Karpas-422 (cell line): ENCODE measurements at regions not wholly inside any gene's neighbourhood (a gene's known extent, or its start where the extent isn't known, plus 50 kb on each side); places are given as distances from the start of the nearest gene placed in this dataset.
"Not testable (repeated sequence)": the region's sequence is repeated elsewhere in the genome, so short reads cannot be mapped to it uniquely, and the experiment has no call there.

Experiments
- DNase-seq: peaks from one replicate; pipeline ENCODE4 v3.0.0-alpha.2; 2015
- H2AFZ ChIP-seq: fragments of 200-600 bp; sonication (generic); 2 replicates; pipeline ENCODE4 v1.6.1; 2014; ENCODE audit warnings: antibody characterized with exemption, low read length, mixed read lengths
- H3K27ac ChIP-seq: fragments of 200-600 bp; sonication (generic); 2 replicates; pipeline ENCODE4 v1.5.1; 2014; ENCODE audit warnings: mild to moderate bottlenecking, low read length, moderate library complexity
- H3K27me3 ChIP-seq: fragments of 200-600 bp; sonication (generic); 2 replicates; pipeline ENCODE4 v1.6.1; 2014; ENCODE audit warnings: low read length, mixed read lengths
- H3K36me3 ChIP-seq: fragments of 200-600 bp; sonication (generic); 2 replicates; pipeline ENCODE4 v1.6.1; 2014; ENCODE audit warnings: low read length, mixed read lengths; ENCODE audit not compliant: insufficient read depth
- H3K4me1 ChIP-seq: fragments of 200-600 bp; sonication (generic); 2 replicates; pipeline ENCODE4 v1.6.1; 2014; ENCODE audit warnings: mild to moderate bottlenecking, low read length, mixed read lengths
- H3K4me2 ChIP-seq: fragments of 200-600 bp; sonication (generic); 2 replicates; pipeline ENCODE4 v1.6.1; 2014; ENCODE audit warnings: low read length, low read depth, mild to moderate bottlenecking; ENCODE audit not compliant: poor library complexity, severe bottlenecking
- H3K4me3 ChIP-seq: fragments of 200-600 bp; sonication (generic); 2 replicates; pipeline ENCODE4 v1.5.1; 2014; ENCODE audit warnings: mild to moderate bottlenecking, antibody characterized with exemption, low read length, mixed read lengths
- H3K79me2 ChIP-seq: fragments of 200-600 bp; sonication (generic); 2 replicates; pipeline ENCODE4 v1.6.1; 2014; ENCODE audit warnings: mild to moderate bottlenecking, low read length, mixed read lengths
- H3K9ac ChIP-seq: fragments of 200-600 bp; sonication (generic); 2 replicates; pipeline ENCODE4 v1.6.0; 2014; ENCODE audit warnings: low read length
- H3K9me2 ChIP-seq: fragments of 200-600 bp; sonication (generic), shearing (Covaris generic); replicated peaks from 2 replicates; pipeline ENCODE4 v1.6.0; 2014; ENCODE audit warnings: mild to moderate bottlenecking, low read length, moderate library complexity; ENCODE audit not compliant: insufficient read depth
- H3K9me3 ChIP-seq: fragments of 300-700, 200-600 bp; sonication (generic); 2 replicates; pipeline ENCODE4 v1.6.1; 2014; ENCODE audit warnings: low read length, mixed read lengths
- H4K20me1 ChIP-seq: fragments of 200-600 bp; sonication (generic); 2 replicates; pipeline ENCODE4 v1.6.1; 2014; ENCODE audit warnings: mild to moderate bottlenecking, antibody characterized with exemption, low read length, low read depth; ENCODE audit not compliant: insufficient read depth

GRCh38 chr16:29309601-29310000 is 96.9 kb downstream of the NPIPB11 start:
- H3K4me3 ChIP-seq, H4K20me1 ChIP-seq, H3K36me3 ChIP-seq, DNase-seq, H3K27me3 ChIP-seq, H3K9ac ChIP-seq, H2AFZ ChIP-seq, H3K79me2 ChIP-seq, H3K9me2 ChIP-seq, H3K4me1 ChIP-seq, H3K9me3 ChIP-seq, H3K27ac ChIP-seq, H3K4me2 ChIP-seq: not testable (repeated sequence)

GRCh38 chr16:29308644-29309546 is 97.6 kb downstream of the NPIPB11 start:
- Histone ChIP-seq H3K9me2 (no peaks in the 10 kb centered on the region), H3K27ac (no peak overlapping the region), H3K79me2 (no peaks in the 10 kb centered on the region), H3K9me3 (no peaks in the 10 kb centered on the region), H3K36me3 (no peaks in the 10 kb centered on the region), H3K4me3 (no peak overlapping the region), H3K4me1 (no peaks in the 10 kb centered on the region), H3K9ac (no peak overlapping the region), H2AFZ (no peak overlapping the region), H3K4me2 (no peak overlapping the region), H3K27me3 (no peaks in the 10 kb centered on the region), H4K20me1 (0 out of 2 replicates have a peak, but pooled peaks cover 7% of the 10 kb centered on the region)
- DNase-seq, result no peak

GRCh38 chr16:29307598-29308507 is 98.7 kb downstream of the NPIPB11 start:
- Histone ChIP-seq H3K9ac (no peak overlapping the region), H2AFZ (no peak overlapping the region), H3K4me1 (no peaks in the 10 kb centered on the region), H3K9me3 (no peaks in the 10 kb centered on the region), H3K9me2 (no peaks in the 10 kb centered on the region), H3K36me3 (no peaks in the 10 kb centered on the region), H4K20me1 (0 out of 2 replicates have a peak, but pooled peaks cover 7% of the 10 kb centered on the region), H3K4me2 (no peak overlapping the region), H3K27me3 (no peaks in the 10 kb centered on the region), H3K4me3 (no peak overlapping the region), H3K79me2 (no peaks in the 10 kb centered on the region), H3K27ac (no peak overlapping the region)
- no peak for DNase-seq

GRCh38 chr16:29306943-29307597 is 99.4 kb downstream of the NPIPB11 start:
- Histone ChIP-seq H2AFZ (no peak overlapping the region), H3K4me2 (no peak overlapping the region)

GRCh38 chr16:29306201-29306600 is 100.3 kb downstream of the NPIPB11 start:
- Histone ChIP-seq H3K9me3 (no peaks in the 10 kb centered on the region), H2AFZ (no peak overlapping the region), H3K79me2 (no peaks in the 10 kb centered on the region), H3K4me1 (no peaks in the 10 kb centered on the region), H4K20me1 (0 out of 2 replicates have a peak, but pooled peaks cover 7% of the 10 kb centered on the region), H3K9me2 (no peaks in the 10 kb centered on the region), H3K4me3 (no peak overlapping the region), H3K27ac (no peak overlapping the region), H3K9ac (no peak overlapping the region), H3K36me3 (no peaks in the 10 kb centered on the region; the same call in 1 of the 2 replicates), H3K27me3 (no peaks in the 10 kb centered on the region), H3K4me2 (no peak overlapping the region)
- no peak for DNase-seq

More at GRCh38 chr16:29306943-29307597, 99.4 kb downstream of the NPIPB11 start:
- H3K9ac ChIP-seq, result no peak overlapping the region
- H3K4me3 ChIP-seq, result no peak overlapping the region
- DNase-seq, result peak; percentile 51
- 0 out of 2 replicates have a peak, but pooled peaks cover 7% of the 10 kb centered on the region for H4K20me1 ChIP-seq
- no peak overlapping the region for H3K27ac ChIP-seq
- H3K79me2 ChIP-seq, result no peaks in the 10 kb centered on the region
- no peaks in the 10 kb centered on the region for H3K9me2 ChIP-seq
- no peaks in the 10 kb centered on the region for H3K27me3 ChIP-seq
- no peaks in the 10 kb centered on the region; the same call in 1 of the 2 replicates for H3K36me3 ChIP-seq
- no peaks in the 10 kb centered on the region for H3K9me3 ChIP-seq
- H3K4me1 ChIP-seq, result no peaks in the 10 kb centered on the region

- not testable (repeated sequence) for H3K9me3 ChIP-seq, H3K9me2 ChIP-seq, H3K79me2 ChIP-seq, H3K4me1 ChIP-seq, H4K20me1 ChIP-seq, H3K27me3 ChIP-seq, H3K27ac ChIP-seq, H3K9ac ChIP-seq, H3K36me3 ChIP-seq, H3K4me3 ChIP-seq, DNase-seq, H3K4me2 ChIP-seq, H2AFZ ChIP-seq
These were observed 101.5 kb downstream of the NPIPB11 start for GRCh38 chr16:29305018-29305417.

GRCh38 chr16:29304251-29304650 is 102.3 kb downstream of the NPIPB11 start:
- Histone ChIP-seq H3K4me2 (no peak overlapping the region), H3K79me2 (no peaks in the 10 kb centered on the region), H3K27me3 (no peaks in the 10 kb centered on the region), H4K20me1 (0 out of 2 replicates have a peak, but pooled peaks cover 4% of the 10 kb centered on the region), H2AFZ (no peak overlapping the region), H3K4me3 (no peak overlapping the region), H3K27ac (no peak overlapping the region), H3K9me3 (no peaks in the 10 kb centered on the region), H3K4me1 (no peaks in the 10 kb centered on the region), H3K9me2 (no peaks in the 10 kb centered on the region), H3K36me3 (no peaks in the 10 kb centered on the region; the same call in 1 of the 2 replicates), H3K9ac (no peak overlapping the region)
- no peak for DNase-seq
